H1 (cell line): ENCODE measurements at regions not wholly inside any gene's neighbourhood (a gene's known extent, or its start where the extent isn't known, plus 50 kb on each side); places are given as distances from the start of the nearest gene placed in this dataset.

Experiments used
- CTCF ChIA-PET: fragments of 300-600 bp; sonication (Branson Sonifier 250); formaldehyde crosslinking; loops from one replicate; lab custom pipeline; 2021; ENCODE audit not compliant: partially characterized antibody; lab: Charles Lee
- POLR2A ChIA-PET: fragments of 300-600 bp; sonication (Branson Sonifier 250); formaldehyde crosslinking; loops from one replicate; lab custom pipeline; 2021; ENCODE audit warnings: inconsistent platforms; ENCODE audit not compliant: partially characterized antibody; lab: Charles Lee
- DNase-seq, 2 experiments: peaks; one replicate each; pipeline versions ENCODE4 v3.0.0 to v3.0.0-alpha.2; 2010 to 2022; ENCODE audit warnings: low spot score in 2 of 2, low read depth in 1 of 2, mixed read lengths in 1 of 2
- FAIRE-seq: peaks from 2 replicates; lab custom pipeline; 2011; peaks lifted over from hg19 to GRCh38; lab: Jason Lieb, UNC
- H2AFZ ChIP-seq: 2 replicates; pipeline ENCODE4 v1.8.1; 2012; ENCODE audit warnings: low read length, inconsistent platforms
- H2AK5ac ChIP-seq: 2 replicates; pipeline ENCODE4 v1.6.1; 2013; ENCODE audit warnings: low read depth, low read length
- H2BK120ac ChIP-seq: replicated peaks from 2 replicates; pipeline ENCODE3; 2013; ENCODE audit warnings: low read depth, low read length, inconsistent platforms
- H2BK12ac ChIP-seq: 2 replicates; pipeline ENCODE4 v1.6.1; 2013; ENCODE audit warnings: low read depth, low read length
- H2BK15ac ChIP-seq: 2 replicates; pipeline ENCODE4 v1.6.1; 2013; ENCODE audit warnings: low read length
- H2BK20ac ChIP-seq: 2 replicates; pipeline ENCODE4 v1.6.1; 2013; ENCODE audit warnings: low read length
- H2BK5ac ChIP-seq: 2 replicates; pipeline ENCODE4 v1.6.1; 2013; ENCODE audit warnings: low read depth, low read length
- H3K14ac ChIP-seq: 2 replicates; pipeline ENCODE4 v1.6.1; 2013; ENCODE audit warnings: inconsistent platforms; ENCODE audit not compliant: insufficient read length
- H3K18ac ChIP-seq: 2 replicates; pipeline ENCODE4 v1.6.1; 2013; ENCODE audit warnings: low read length; ENCODE audit errors: extremely low read depth
- H3K23ac ChIP-seq: 2 replicates; pipeline ENCODE4 v1.6.1; 2013; ENCODE audit warnings: inconsistent platforms; ENCODE audit not compliant: insufficient read length
- H3K23me2 ChIP-seq: 2 replicates; pipeline ENCODE4 v1.6.1; 2013; ENCODE audit warnings: low read depth, low read length
- H3K27ac ChIP-seq: 2 replicates; pipeline ENCODE4 v1.6.1; 2011; ENCODE audit warnings: low read depth, low read length, inconsistent platforms
- H3K27me3 ChIP-seq, 4 experiments: replicated peaks in 1 of 4; 1 replicate in 1 of 4; 2 replicates in 3 of 4; pipeline versions ENCODE4 v1.6.1 to v1.8.1; 2011 to 2013; ENCODE audit warnings: low read length in 3 of 4, mild to moderate bottlenecking in 3 of 4, inconsistent platforms in 2 of 4, mixed read lengths in 2 of 4, moderate library complexity in 1 of 4; ENCODE audit not compliant: control insufficient read depth in 3 of 4, insufficient read depth in 3 of 4; ENCODE audit errors: extremely low read depth in 1 of 4
- H3K36me3 ChIP-seq, 4 experiments: 2 replicates each; pipeline versions ENCODE4 v1.6.1 to v1.8.1; 2011 to 2013; ENCODE audit warnings: mild to moderate bottlenecking in 4 of 4, low read length in 3 of 4, moderate library complexity in 2 of 4, control low read depth in 1 of 4, inconsistent platforms in 1 of 4; ENCODE audit not compliant: insufficient read depth in 4 of 4, control insufficient read depth in 2 of 4
- H3K4ac ChIP-seq: replicated peaks from 2 replicates; pipeline ENCODE3; 2013; ENCODE audit warnings: low read length, low read depth, mixed read lengths, inconsistent platforms; ENCODE audit not compliant: insufficient read length
- H3K4me1 ChIP-seq, 4 experiments: replicated peaks in 1 of 4; 1 replicate in 1 of 4; 2 replicates in 3 of 4; pipeline versions ENCODE4 v1.6.1 to v1.8.1; 2011 to 2013; ENCODE audit warnings: low read length in 3 of 4, inconsistent platforms in 2 of 4, mixed read lengths in 1 of 4; ENCODE audit not compliant: insufficient read depth in 4 of 4, control insufficient read depth in 3 of 4
- H3K4me2 ChIP-seq, 2 experiments: 2 replicates each; pipeline versions ENCODE4 v1.6.1 to v1.8.1; 2011 to 2013; ENCODE audit warnings: low read depth in 2 of 2, low read length in 2 of 2, control low read depth in 1 of 2, inconsistent platforms in 1 of 2, mild to moderate bottlenecking in 1 of 2; ENCODE audit not compliant: insufficient read depth in 1 of 2
- H3K4me3 ChIP-seq, 4 experiments: fragments of 200-600, 300-600 bp in 1 of 4; sonication (generic), shearing (Covaris generic), sonication (Bioruptor Twin) in 1 of 4; 2 replicates each; pipeline versions ENCODE4 v1.5.1 to v1.8.1; 2011 to 2016; ENCODE audit warnings: low read length in 4 of 4, low read depth in 3 of 4, control low read depth in 2 of 4, inconsistent platforms in 2 of 4, mild to moderate bottlenecking in 2 of 4, mixed read lengths in 1 of 4, moderate library complexity in 1 of 4; ENCODE audit not compliant: insufficient read depth in 2 of 4; ENCODE audit errors: extremely low read depth in 1 of 4
- H3K56ac ChIP-seq: replicated peaks from 2 replicates; pipeline ENCODE3; 2013; ENCODE audit warnings: low read depth, mild to moderate bottlenecking, mixed read lengths, low read length, inconsistent platforms; ENCODE audit not compliant: insufficient read length
- H3K79me1 ChIP-seq: 2 replicates; pipeline ENCODE4 v1.6.1; 2013; ENCODE audit warnings: low read depth, low read length, control low read depth
- H3K79me2 ChIP-seq, 2 experiments: 2 replicates each; pipeline versions ENCODE4 v1.6.1 to v1.8.1; 2012 to 2013; ENCODE audit warnings: low read length in 2 of 2, mild to moderate bottlenecking in 2 of 2, inconsistent platforms in 1 of 2; ENCODE audit not compliant: insufficient read depth in 2 of 2, control insufficient read depth in 1 of 2
- H3K9ac ChIP-seq, 4 experiments: replicated peaks in 1 of 4; 1 replicate in 1 of 4; 2 replicates in 3 of 4; pipeline versions ENCODE4 v1.6.1 to v1.8.1; 2011 to 2013; ENCODE audit warnings: low read depth in 3 of 4, low read length in 3 of 4, control low read depth in 2 of 4, mild to moderate bottlenecking in 2 of 4, moderate library complexity in 2 of 4, inconsistent platforms in 1 of 4; ENCODE audit errors: extremely low read depth in 1 of 4
- H3K9me3 ChIP-seq, 2 experiments: 2 replicates each; pipeline versions ENCODE4 v1.6.1 to v1.8.1; 2012 to 2013; ENCODE audit warnings: mild to moderate bottlenecking in 2 of 2, moderate library complexity in 2 of 2, control low read depth in 1 of 2, inconsistent platforms in 1 of 2, low read depth in 1 of 2, low read length in 1 of 2, mixed read lengths in 1 of 2; ENCODE audit not compliant: insufficient read depth in 2 of 2
- H4K20me1 ChIP-seq, 2 experiments: replicated peaks in 1 of 2; 2 replicates each; pipeline versions ENCODE3 to v1.8.1; 2011 to 2013; ENCODE audit warnings: inconsistent platforms in 2 of 2, low read length in 2 of 2, mild to moderate bottlenecking in 1 of 2; ENCODE audit not compliant: insufficient read depth in 2 of 2, control insufficient read depth in 1 of 2
- H4K5ac ChIP-seq: 2 replicates; pipeline ENCODE4 v1.6.1; 2013; ENCODE audit warnings: low read length, low read depth, mixed read lengths, inconsistent platforms; ENCODE audit not compliant: insufficient read length
- H4K8ac ChIP-seq: 2 replicates; pipeline ENCODE4 v1.8.0; 2013; ENCODE audit warnings: mild to moderate bottlenecking, moderate library complexity, low read length, inconsistent platforms; ENCODE audit not compliant: insufficient read depth; ENCODE audit errors: extremely low read depth
- H4K91ac ChIP-seq: replicated peaks from 2 replicates; pipeline ENCODE3; 2013; ENCODE audit warnings: low read length, mixed read lengths, inconsistent platforms; ENCODE audit not compliant: insufficient read length
- BRCA1 ChIP-seq: IDR thresholded peaks from 2 replicates; pipeline ENCODE4 v1.6.1; 2012; ENCODE audit warnings: low read depth, low read length, improper control_type of control experiment
- FOSL1 ChIP-seq: IDR thresholded peaks from 2 replicates; pipeline ENCODE4 v1.6.1; 2011; ENCODE audit warnings: mild to moderate bottlenecking, low read depth, low read length, moderate library complexity; ENCODE audit not compliant: insufficient read depth
- GABPA ChIP-seq: IDR thresholded peaks from 2 replicates; pipeline ENCODE4 v1.6.1; 2011; ENCODE audit warnings: mild to moderate bottlenecking, low read length, moderate library complexity, borderline replicate concordance; ENCODE audit not compliant: insufficient read depth
- GTF2F1 ChIP-seq: IDR thresholded peaks from 2 replicates; pipeline ENCODE4 v1.6.1; 2012; ENCODE audit warnings: low read depth, low read length, improper control_type of control experiment, borderline replicate concordance
- HDAC2 ChIP-seq, 2 experiments: fragments of 300-600 bp in 1 of 2; sonication (generic) in 1 of 2; IDR thresholded peaks; 2 replicates each; pipeline ENCODE4 v1.6.1; 2011 to 2012; ENCODE audit warnings: low read depth in 2 of 2, low read length in 2 of 2, mild to moderate bottlenecking in 2 of 2, moderate library complexity in 2 of 2, borderline replicate concordance in 1 of 2, inconsistent platforms in 1 of 2
- JUND ChIP-seq: IDR thresholded peaks from 2 replicates; pipeline ENCODE4 v1.6.1; 2011; ENCODE audit warnings: mild to moderate bottlenecking, improper control_type of control experiment, low read length
- PHF8 ChIP-seq: fragments of 200-600 bp; sonication (generic); conservative IDR thresholded peaks from 2 replicates; pipeline ENCODE4 v1.7.1; 2012; ENCODE audit warnings: low read depth, mild to moderate bottlenecking, inconsistent platforms, low read length, moderate library complexity
- POLR2A ChIP-seq, 2 experiments: IDR thresholded peaks; 1 replicate in 1 of 2; 2 replicates in 1 of 2; pipeline ENCODE4 v1.6.1; 2011; ENCODE audit warnings: low read depth in 2 of 2, low read length in 2 of 2, mild to moderate bottlenecking in 2 of 2; ENCODE audit errors: control extremely low read depth in 1 of 2
- POU5F1 ChIP-seq: IDR thresholded peaks from 2 replicates; pipeline ENCODE4 v1.6.1; 2011; ENCODE audit warnings: low read depth, mild to moderate bottlenecking, low read length, moderate library complexity
- RFX5 ChIP-seq: IDR thresholded peaks from 2 replicates; pipeline ENCODE4 v1.6.1; 2011; ENCODE audit warnings: low read depth, low read length, improper control_type of control experiment, borderline replicate concordance
- SIX5 ChIP-seq: IDR thresholded peaks from 2 replicates; pipeline ENCODE4 v1.6.1; 2011; ENCODE audit warnings: mild to moderate bottlenecking, low read depth, low read length
- SP1 ChIP-seq: IDR thresholded peaks from 2 replicates; pipeline ENCODE4 v1.6.1; 2011; ENCODE audit warnings: low read depth, low read length
- SP2 ChIP-seq: IDR thresholded peaks from 2 replicates; pipeline ENCODE4 v1.6.1; 2012; ENCODE audit warnings: mild to moderate bottlenecking, low read length, inconsistent platforms
- TAF7 ChIP-seq: optimal IDR thresholded peaks from 2 replicates; pipeline ENCODE3; 2011; ENCODE audit warnings: low read depth, mild to moderate bottlenecking, inconsistent platforms, low read length, moderate library complexity, borderline replicate concordance
- TBP ChIP-seq: IDR thresholded peaks from 2 replicates; pipeline ENCODE4 v1.6.1; 2011; ENCODE audit warnings: low read depth, low read length, improper control_type of control experiment
- TEAD4 ChIP-seq: IDR thresholded peaks from 2 replicates; pipeline ENCODE4 v1.6.1; 2012; ENCODE audit warnings: low read depth, low read length, inconsistent platforms, mixed read lengths
- WGBS, 2 experiments: shearing (Covaris generic) in 1 of 2; methylation state at CpG; one replicate each; pipeline versions ENCODE4 v1.1.6 to v1.1.7; 2013 to 2015; ENCODE audit warnings: low lambda C conversion rate in 2 of 2, mixed read lengths in 2 of 2, inconsistent platforms in 1 of 2, low coverage in 1 of 2, missing lambda C conversion rate in 1 of 2; ENCODE audit not compliant: insufficient replicate concordance in 2 of 2, insufficient coverage in 1 of 2, insufficient read length in 1 of 2; ENCODE audit errors: extremely low coverage in 1 of 2, missing lambda C conversion rate in 1 of 2; 5-methylcytosine and 5-hydroxymethylcytosine counted together

GRCh38 chr5:128881502-128882018 lies 83.7 kb upstream of the SLC27A6 start:
- peaks cover 0 to 5% (median 0%) of the 10 kb centered on the region in 4 experiments; a peak in 2 of 7 replicates for H3K4me1 ChIP-seq
- H3K18ac ChIP-seq: no peak overlapping the region
- no peaks in the 10 kb centered on the region for H3K79me2 ChIP-seq
- no peak overlapping the region for H3K23ac ChIP-seq
- no peak overlapping the region for H3K4ac ChIP-seq
- no peak overlapping the region for H2BK12ac ChIP-seq
- 91% methylated on average over 4 of the region's 4 CpGs; no CpG with 5 or more reads in 1 of the 2 experiments for WGBS, 2 experiments
- H3K56ac ChIP-seq: no peak overlapping the region
- no peaks in the 10 kb centered on the region for H3K23me2 ChIP-seq
- no peak overlapping the region for H3K4me2 ChIP-seq
- H3K14ac ChIP-seq: no peak overlapping the region
- no peak overlapping the region for H2AK5ac ChIP-seq
- H2BK15ac ChIP-seq: no peak overlapping the region
- H2AFZ ChIP-seq: no peak overlapping the region
- H4K20me1 ChIP-seq: no peaks in the 10 kb centered on the region
- H3K27ac ChIP-seq: no peak overlapping the region
- H4K91ac ChIP-seq: no peak overlapping the region
- DNase-seq: no peak
- H3K9me3 ChIP-seq: no peaks in the 10 kb centered on the region
- no peaks in the 10 kb centered on the region for H3K79me1 ChIP-seq
- no peak overlapping the region for H4K8ac ChIP-seq
- H2BK120ac ChIP-seq: no peak overlapping the region
- H2BK20ac ChIP-seq: no peak overlapping the region
- no peak for FAIRE-seq
- ChIA-PET CTCF (no interaction called here), POLR2A (no interaction called here)
- no peak overlapping the region for H2BK5ac ChIP-seq
- no peaks in the 10 kb centered on the region for H3K36me3 ChIP-seq
- H3K4me3 ChIP-seq: no peak overlapping the region
- no peak overlapping the region for H4K5ac ChIP-seq
- no peaks in the 10 kb centered on the region for H3K27me3 ChIP-seq
- H3K9ac ChIP-seq: no peak overlapping the region
- TF ChIP-seq FOSL1: no peak
- no peak for TF ChIP-seq POU5F1
- no peak for TF ChIP-seq JUND
- no peak for TF ChIP-seq BRCA1
- TF ChIP-seq TEAD4: no peak
- no peak for TF ChIP-seq SP1
- TF ChIP-seq GTF2F1: no peak
- no peak for TF ChIP-seq TAF7
- TF ChIP-seq POLR2A (IDR thresholded peaks at IDR 0.05; ENCODE audit: control extremely low read depth in 1 of 2, low read depth in 2 of 2, low read length in 2 of 2): no peak
- TF ChIP-seq RFX5: no peak
- TF ChIP-seq SIX5: no peak
- no peak for TF ChIP-seq PHF8
- TF ChIP-seq GABPA: no peak
- TF ChIP-seq TBP: no peak
- no peak for TF ChIP-seq HDAC2 (IDR thresholded peaks at IDR 0.05; ENCODE audit: borderline replicate concordance in 1 of 2, low read depth in 2 of 2, low read length in 2 of 2)
- no peak for TF ChIP-seq SP2
